ENCODE measurements at regions not wholly inside any gene's neighbourhood (a gene's known extent, or its start where the extent isn't known, plus 50 kb on each side); places are given as distances from the start of the nearest gene placed in this dataset.
A peak's percentile ranks its signal among the peaks of the same experiment; 100 is the strongest.

DNA sequence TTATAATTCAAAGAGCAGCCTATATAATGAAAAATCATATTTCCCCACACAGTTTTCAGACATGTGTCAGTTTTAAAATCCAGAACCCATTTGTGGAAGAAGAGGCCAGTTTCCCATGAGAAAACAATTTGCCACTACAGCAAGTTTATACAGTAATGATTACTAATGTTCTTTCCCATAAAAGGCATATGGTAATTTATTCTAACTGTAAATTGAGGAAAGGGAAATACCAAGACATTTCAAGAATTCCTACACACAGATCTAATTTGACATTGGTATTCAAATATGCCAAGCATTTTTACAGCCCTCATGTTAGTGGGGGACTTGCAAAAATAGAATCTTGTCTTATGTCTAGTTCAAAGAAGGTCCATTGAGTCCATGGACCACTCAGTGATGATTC lies 1368.6 kb downstream of the FSTL5 start:
- H3K4me3 ChIP-seq (replicated peaks in 1 of 2; ENCODE audit: low read depth in 1 of 2, low read length in 2 of 2) = no peak overlapping the region
- TF ChIP-seq CEBPB (IDR thresholded peaks at IDR 0.05; ENCODE audit: low read depth) = no peak
- TF ChIP-seq, protein P1, sequence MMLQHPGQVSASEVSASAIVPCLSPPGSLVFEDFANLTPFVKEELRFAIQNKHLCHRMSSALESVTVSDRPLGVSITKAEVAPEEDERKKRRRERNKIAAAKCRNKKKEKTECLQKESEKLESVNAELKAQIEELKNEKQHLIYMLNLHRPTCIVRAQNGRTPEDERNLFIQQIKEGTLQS (IDR thresholded peaks at IDR 0.05) = no peak
- RAD21 ChIA-PET (ENCODE audit: low non-redundant PET in 1 of 2, low total read pairs in 2 of 2, uncharacterized antibody in 2 of 2, unreplicated experiment in 2 of 2) = no interaction called here
- H3K27ac ChIP-seq (ENCODE audit: low read depth, low read length) = no peak overlapping the region
- no TSS peak for BruUV-seq (replicated peaks)
- intact Hi-C loops (cut with micrococcal nuclease) = no loop called here
- no peaks in the 10 kb centered on the region for H4K20me1 ChIP-seq (ENCODE audit: insufficient read depth)
- H3K36me3 ChIP-seq (ENCODE audit: control insufficient read depth in 1 of 2, insufficient read depth in 2 of 2, low read length in 2 of 2) = no peaks in the 10 kb centered on the region
- H3K4me2 ChIP-seq (ENCODE audit: low read length) = no peak overlapping the region
- no peaks in the 10 kb centered on the region for H3K4me1 ChIP-seq (ENCODE audit: control insufficient read depth in 1 of 2, insufficient read depth in 2 of 2, low read length in 2 of 2)
- H3K27me3 ChIP-seq (ENCODE audit: insufficient read depth, low read length) = no peaks in the 10 kb centered on the region
- H2AFZ ChIP-seq (ENCODE audit: low read depth, low read length, poor library complexity, severe bottlenecking) = no peak overlapping the region
- POLR2A ChIA-PET = no interaction called here
- no peaks in the 10 kb centered on the region for H3K9me3 ChIP-seq (ENCODE audit: control insufficient read depth in 1 of 2, insufficient read depth in 1 of 2, low read depth in 1 of 2, low read length in 2 of 2)
- no peak for DNase-seq (ENCODE audit: low read depth, low spot score)
- H3K9me2 ChIP-seq (ENCODE audit: insufficient read depth) = no peaks in the 10 kb centered on the region
- CTCF ChIA-PET = no interaction called here
- H3K9ac ChIP-seq (ENCODE audit: low read length) = no peak overlapping the region
- ATAC-seq = no peak
- no peaks in the 10 kb centered on the region for H3K79me2 ChIP-seq (ENCODE audit: insufficient read depth, low read length)

DNA sequence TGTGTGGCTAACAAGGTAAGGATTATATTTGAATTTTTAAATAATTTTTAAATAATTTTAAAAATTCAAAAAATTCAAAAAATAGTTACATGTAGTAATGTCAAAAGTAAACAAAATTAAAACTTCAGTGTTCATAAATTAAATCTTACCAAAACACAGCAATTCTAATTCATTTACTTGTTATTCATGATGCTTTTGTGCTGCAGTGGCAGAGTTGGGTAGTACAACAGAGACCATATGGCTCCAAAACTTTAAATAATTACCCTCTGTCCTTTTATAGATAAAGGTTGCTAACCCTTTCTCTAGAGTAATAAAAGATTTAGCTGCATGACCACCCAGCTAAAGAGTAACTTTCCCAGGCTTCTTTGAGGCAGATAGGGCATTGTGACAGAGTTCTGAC lies 1355.6 kb downstream of the FSTL5 start:
- Histone ChIP-seq H3K27ac (ENCODE audit: low read depth, low read length) (no peak overlapping the region), H4K20me1 (ENCODE audit: insufficient read depth) (no peaks in the 10 kb centered on the region), H3K4me2 (ENCODE audit: low read length) (no peak overlapping the region), H3K79me2 (ENCODE audit: insufficient read depth, low read length) (no peaks in the 10 kb centered on the region), H3K9me2 (ENCODE audit: insufficient read depth) (no peaks in the 10 kb centered on the region), H2AFZ (ENCODE audit: low read depth, low read length, poor library complexity, severe bottlenecking) (no peak overlapping the region), H3K27me3 (ENCODE audit: insufficient read depth, low read length) (no peaks in the 10 kb centered on the region), H3K36me3 (ENCODE audit: control insufficient read depth in 1 of 2, insufficient read depth in 2 of 2, low read length in 2 of 2) (no peaks in the 10 kb centered on the region), H3K4me1 (ENCODE audit: control insufficient read depth in 1 of 2, insufficient read depth in 2 of 2, low read length in 2 of 2) (no peaks in the 10 kb centered on the region), H3K9me3 (ENCODE audit: control insufficient read depth in 1 of 2, insufficient read depth in 1 of 2, low read depth in 1 of 2, low read length in 2 of 2) (no peaks in the 10 kb centered on the region), H3K4me3 (replicated peaks in 1 of 2; ENCODE audit: low read depth in 1 of 2, low read length in 2 of 2) (no peak overlapping the region), H3K9ac (ENCODE audit: low read length) (no peak overlapping the region)
- CTCF ChIA-PET = no interaction called here
- RAD21 ChIA-PET (ENCODE audit: low non-redundant PET in 1 of 2, low total read pairs in 2 of 2, uncharacterized antibody in 2 of 2, unreplicated experiment in 2 of 2) = no interaction called here
- no peak for DNase-seq (ENCODE audit: low read depth, low spot score)
- POLR2A ChIA-PET = no interaction called here
- BruUV-seq (replicated peaks) = no TSS peak
- TF ChIP-seq, protein P2, sequence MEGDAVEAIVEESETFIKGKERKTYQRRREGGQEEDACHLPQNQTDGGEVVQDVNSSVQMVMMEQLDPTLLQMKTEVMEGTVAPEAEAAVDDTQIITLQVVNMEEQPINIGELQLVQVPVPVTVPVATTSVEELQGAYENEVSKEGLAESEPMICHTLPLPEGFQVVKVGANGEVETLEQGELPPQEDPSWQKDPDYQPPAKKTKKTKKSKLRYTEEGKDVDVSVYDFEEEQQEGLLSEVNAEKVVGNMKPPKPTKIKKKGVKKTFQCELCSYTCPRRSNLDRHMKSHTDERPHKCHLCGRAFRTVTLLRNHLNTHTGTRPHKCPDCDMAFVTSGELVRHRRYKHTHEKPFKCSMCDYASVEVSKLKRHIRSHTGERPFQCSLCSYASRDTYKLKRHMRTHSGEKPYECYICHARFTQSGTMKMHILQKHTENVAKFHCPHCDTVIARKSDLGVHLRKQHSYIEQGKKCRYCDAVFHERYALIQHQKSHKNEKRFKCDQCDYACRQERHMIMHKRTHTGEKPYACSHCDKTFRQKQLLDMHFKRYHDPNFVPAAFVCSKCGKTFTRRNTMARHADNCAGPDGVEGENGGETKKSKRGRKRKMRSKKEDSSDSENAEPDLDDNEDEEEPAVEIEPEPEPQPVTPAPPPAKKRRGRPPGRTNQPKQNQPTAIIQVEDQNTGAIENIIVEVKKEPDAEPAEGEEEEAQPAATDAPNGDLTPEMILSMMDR (IDR thresholded peaks at IDR 0.05 in 2 of 3, conservative IDR thresholded peaks at IDR 0.05 in 1 of 3; ENCODE audit: borderline replicate concordance in 1 of 3, insufficient read depth in 1 of 3, low read depth in 2 of 3, low read length in 2 of 3) = peak in 2 of 3 experiments; percentile 5 to 25; a peak in 1 of 6 replicates
- TF ChIP-seq, protein P3, sequence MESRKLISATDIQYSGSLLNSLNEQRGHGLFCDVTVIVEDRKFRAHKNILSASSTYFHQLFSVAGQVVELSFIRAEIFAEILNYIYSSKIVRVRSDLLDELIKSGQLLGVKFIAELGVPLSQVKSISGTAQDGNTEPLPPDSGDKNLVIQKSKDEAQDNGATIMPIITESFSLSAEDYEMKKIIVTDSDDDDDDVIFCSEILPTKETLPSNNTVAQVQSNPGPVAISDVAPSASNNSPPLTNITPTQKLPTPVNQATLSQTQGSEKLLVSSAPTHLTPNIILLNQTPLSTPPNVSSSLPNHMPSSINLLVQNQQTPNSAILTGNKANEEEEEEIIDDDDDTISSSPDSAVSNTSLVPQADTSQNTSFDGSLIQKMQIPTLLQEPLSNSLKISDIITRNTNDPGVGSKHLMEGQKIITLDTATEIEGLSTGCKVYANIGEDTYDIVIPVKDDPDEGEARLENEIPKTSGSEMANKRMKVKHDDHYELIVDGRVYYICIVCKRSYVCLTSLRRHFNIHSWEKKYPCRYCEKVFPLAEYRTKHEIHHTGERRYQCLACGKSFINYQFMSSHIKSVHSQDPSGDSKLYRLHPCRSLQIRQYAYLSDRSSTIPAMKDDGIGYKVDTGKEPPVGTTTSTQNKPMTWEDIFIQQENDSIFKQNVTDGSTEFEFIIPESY (IDR thresholded peaks at IDR 0.05; ENCODE audit: extremely low read depth, insufficient replicate concordance, low read length) = no peak
- no peak for ATAC-seq
- intact Hi-C loops (cut with micrococcal nuclease) = no loop called here

All from HCT116 (cell line).